ENCODE measurements at regions not wholly inside any gene's neighbourhood (a gene's known extent, or its start where the extent isn't known, plus 50 kb on each side); places are given as distances from the start of the nearest gene placed in this dataset.

- POLR2A ChIA-PET, result no interaction called here
These were observed 236.6 kb upstream of the MMADHC start for GRCh38 chr2:149824136-149824535.

More at GRCh38 chr2:149824136-149824535, 236.6 kb upstream of the MMADHC start:
- Histone ChIP-seq H4K20me1 (replicated peaks; ENCODE audit: control insufficient read depth, insufficient read depth, low read length) (no peaks in the 10 kb centered on the region), H3K27me3 (ENCODE audit: control insufficient read depth in 2 of 2, insufficient read depth in 2 of 2, low read length in 2 of 2) (no peaks in the 10 kb centered on the region), H3K4me1 (replicated peaks in 1 of 2; ENCODE audit: control insufficient read depth in 2 of 2, insufficient read depth in 2 of 2, low read length in 2 of 2) (no peaks in the 10 kb centered on the region), H3K36me3 (ENCODE audit: control insufficient read depth, insufficient read depth, low read length) (no peaks in the 10 kb centered on the region), H2AFZ (ENCODE audit: low read depth, low read length) (no peak overlapping the region), H3K9me3 (replicated peaks; ENCODE audit: control insufficient read depth, insufficient read depth, low read depth, low read length) (no peaks in the 10 kb centered on the region; the same call in 1 of the 2 replicates), H3K4me2 (ENCODE audit: insufficient read depth, low read length) (no peak overlapping the region), H3K9me1 (ENCODE audit: control insufficient read depth, insufficient read depth, low read length) (no peaks in the 10 kb centered on the region), H3K4me3 (no peak overlapping the region), H3K9ac (ENCODE audit: insufficient read depth in 1 of 2, low read depth in 2 of 2, low read length in 2 of 2) (no peak overlapping the region), H3K79me2 (ENCODE audit: control insufficient read depth, insufficient read depth, low read length) (no peaks in the 10 kb centered on the region), H3K27ac (ENCODE audit: extremely low read depth, low read depth, low read length) (no peak overlapping the region)
- DNase-seq (ENCODE audit: extremely low read depth in 1 of 4, low spot score in 3 of 4) (no peak), ATAC-seq (no peak), FAIRE-seq (no peak)
- intact Hi-C loops (cut with micrococcal nuclease), result no loop called here
- no TSS peak for BruUV-seq (replicated peaks)
- in situ Hi-C loops (cut with MboI), result no loop called here
- CTCF ChIA-PET (ENCODE audit: low intra/inter-chr PET ratio), result no interaction called here
- no peak for TF ChIP-seq NELFE (IDR thresholded peaks at IDR 0.05; ENCODE audit: insufficient read depth, insufficient read length)
- TF ChIP-seq JUND (IDR thresholded peaks at IDR 0.05; ENCODE audit: borderline replicate concordance, low read depth, low read length), result no peak
- TF ChIP-seq JUND (tag; IDR thresholded peaks at IDR 0.05; ENCODE audit: borderline replicate concordance, low read depth, low read length), result no peak
- TF ChIP-seq HOMEZ (CRISPR knock-in tag; IDR thresholded peaks at IDR 0.05), result no peak

All from K562 (cell line).